ENCODE measurements at regions not wholly inside any gene's neighbourhood (a gene's known extent, or its start where the extent isn't known, plus 50 kb on each side); places are given as distances from the start of the nearest gene placed in this dataset.

GRCh38 chr13:65310663-65311328 lies 1919.3 kb downstream of the PCDH9 start:
- TF ChIP-seq CTCF (IDR thresholded peaks at IDR 0.05): no peak
- no peak for TF ChIP-seq POLR2AphosphoS5 (IDR thresholded peaks at IDR 0.05)
- TF ChIP-seq POLR2A (IDR thresholded peaks at IDR 0.05): no peak

Measured in prostate gland (tissue), 2 donors.